GM12864 (cell line): ENCODE measurements at regions not wholly inside any gene's neighbourhood (a gene's known extent, or its start where the extent isn't known, plus 50 kb on each side); places are given as distances from the start of the nearest gene placed in this dataset.

Experiments used
- DNase-seq: peaks from one replicate; pipeline ENCODE4 v3.0.0-alpha.2; 2011; ENCODE audit warnings: low read depth
- H3K4me3 ChIP-seq: 2 replicates; pipeline ENCODE4 v1.5.1; 2011; ENCODE audit warnings: mild to moderate bottlenecking, low read depth, low read length, control low read depth
- CTCF ChIP-seq: IDR thresholded peaks from 2 replicates; pipeline ENCODE4 v1.5.1; 2011; ENCODE audit warnings: low read depth, mild to moderate bottlenecking, moderate library complexity, low read length, control low read depth, inconsistent platforms; ENCODE audit errors: missing control alignments

- no peak overlapping the region for H3K4me3 ChIP-seq
- no peak for TF ChIP-seq CTCF
- DNase-seq: no peak
Measured at GRCh38 chr14:28678887-28679286, 87.7 kb upstream of the FOXG1 start.

DNA sequence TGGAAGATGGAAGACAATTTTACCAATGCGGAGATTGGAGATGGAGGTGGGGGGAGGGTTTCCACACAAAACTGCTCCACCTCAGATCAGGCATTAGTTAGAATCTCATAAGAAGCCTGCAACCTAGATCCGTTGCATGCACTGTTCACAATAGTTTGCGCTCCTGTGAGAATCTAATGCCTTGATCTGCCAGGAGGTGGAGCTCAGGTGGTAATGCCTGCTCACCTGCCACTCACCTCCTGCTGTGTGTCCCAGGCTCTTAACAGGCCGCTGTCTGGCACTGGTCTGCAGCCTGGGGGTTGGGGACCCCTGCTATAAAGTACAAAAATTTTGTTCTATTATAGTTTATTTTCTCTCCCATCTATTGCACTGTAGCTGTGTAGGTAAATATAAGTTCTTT, 84.9 kb upstream of the FOXG1 start:
- no peak for TF ChIP-seq CTCF
- DNase-seq: no peak
- H3K4me3 ChIP-seq: no peak overlapping the region

GRCh38 chr14:28690029-28690692, 76.4 kb upstream of the FOXG1 start:
- no peak for TF ChIP-seq CTCF
- DNase-seq: no peak
- no peak overlapping the region for H3K4me3 ChIP-seq

DNA sequence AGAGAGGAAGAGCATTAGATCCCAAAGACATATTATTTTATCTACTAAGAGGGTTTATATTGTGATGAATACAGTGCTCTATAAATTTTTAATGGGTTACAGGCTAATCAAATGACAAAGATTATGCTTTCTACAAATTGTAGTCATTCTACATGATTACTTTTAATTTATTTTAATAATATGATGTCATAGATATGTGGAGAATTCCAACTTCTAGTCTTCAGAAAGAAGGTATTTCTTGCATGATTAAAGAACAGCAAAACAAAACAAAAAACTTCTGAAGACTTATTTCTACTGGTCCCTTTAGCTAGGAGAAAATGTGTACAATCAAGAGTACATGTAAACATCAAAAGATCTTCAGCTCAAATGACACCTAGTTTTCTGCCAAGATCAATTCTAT, 71.5 kb upstream of the FOXG1 start:
- TF ChIP-seq CTCF: no peak
- no peak for DNase-seq

DNA sequence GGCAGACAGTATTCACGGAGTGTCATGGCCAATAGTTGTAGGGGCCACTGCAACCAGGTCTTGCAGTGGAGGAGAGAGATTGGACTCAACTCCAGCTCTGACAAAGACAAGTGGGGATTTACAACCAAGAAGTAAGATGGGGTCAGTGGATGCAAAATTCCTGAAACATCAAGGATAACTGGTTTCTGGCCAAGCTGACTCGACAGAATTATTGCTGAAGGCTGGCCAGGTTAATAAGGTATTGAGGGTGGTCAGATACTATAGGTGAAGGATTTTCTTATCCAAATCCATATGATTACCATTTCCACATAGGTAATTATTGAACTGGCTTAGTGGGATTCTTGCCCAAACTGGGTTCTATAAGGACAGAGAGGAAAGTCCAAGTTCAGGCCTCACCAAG, 64.9 kb upstream of the FOXG1 start:
- no peak overlapping the region for H3K4me3 ChIP-seq
- no peak for DNase-seq
- TF ChIP-seq CTCF: no peak

More for the DNA sequence above, 71.5 kb upstream of the FOXG1 start:
- H3K4me3 ChIP-seq: no peak overlapping the region

DNA sequence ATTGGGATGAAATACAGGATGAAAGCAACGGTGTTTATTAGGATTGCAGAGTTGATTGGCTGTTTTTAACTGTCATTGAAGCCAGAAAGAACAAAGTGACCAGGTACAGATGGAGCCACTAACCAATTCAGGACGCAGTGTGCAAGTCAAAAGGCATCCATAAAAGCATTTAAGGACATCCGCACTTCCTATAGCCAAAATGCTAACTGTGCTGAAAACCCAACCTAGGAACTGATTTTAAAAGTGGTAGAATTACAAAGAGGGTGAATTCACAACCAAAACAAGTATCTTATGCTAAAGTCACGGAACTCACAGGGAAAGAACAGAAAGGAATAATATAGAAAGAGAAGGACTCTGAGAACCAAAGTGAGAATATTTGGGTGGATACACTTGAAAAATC, 63.1 kb upstream of the FOXG1 start:
- no peak for DNase-seq
- H3K4me3 ChIP-seq: no peak overlapping the region

More for the DNA sequence above, 63.1 kb upstream of the FOXG1 start:
- no peak for TF ChIP-seq CTCF
